H1 (cell line): ENCODE measurements at regions not wholly inside any gene's neighbourhood (a gene's known extent, or its start where the extent isn't known, plus 50 kb on each side); places are given as distances from the start of the nearest gene placed in this dataset.

Source experiments
- CTCF ChIA-PET: fragments of 300-600 bp; sonication (Branson Sonifier 250); formaldehyde crosslinking; loops from one replicate; lab custom pipeline; 2021; ENCODE audit not compliant: partially characterized antibody; lab: Charles Lee
- POLR2A ChIA-PET: fragments of 300-600 bp; sonication (Branson Sonifier 250); formaldehyde crosslinking; loops from one replicate; lab custom pipeline; 2021; ENCODE audit warnings: inconsistent platforms; ENCODE audit not compliant: partially characterized antibody; lab: Charles Lee
- DNase-seq, 2 experiments: peaks; one replicate each; pipeline versions ENCODE4 v3.0.0 to v3.0.0-alpha.2; 2010 to 2022; ENCODE audit warnings: low spot score in 2 of 2, low read depth in 1 of 2, mixed read lengths in 1 of 2
- FAIRE-seq: peaks from 2 replicates; lab custom pipeline; 2011; peaks lifted over from hg19 to GRCh38; lab: Jason Lieb, UNC
- H2AFZ ChIP-seq: 2 replicates; pipeline ENCODE4 v1.8.1; 2012; ENCODE audit warnings: low read length, inconsistent platforms
- H2AK5ac ChIP-seq: 2 replicates; pipeline ENCODE4 v1.6.1; 2013; ENCODE audit warnings: low read depth, low read length
- H2BK120ac ChIP-seq: replicated peaks from 2 replicates; pipeline ENCODE3; 2013; ENCODE audit warnings: low read depth, low read length, inconsistent platforms
- H2BK12ac ChIP-seq: 2 replicates; pipeline ENCODE4 v1.6.1; 2013; ENCODE audit warnings: low read depth, low read length
- H2BK15ac ChIP-seq: 2 replicates; pipeline ENCODE4 v1.6.1; 2013; ENCODE audit warnings: low read length
- H2BK20ac ChIP-seq: 2 replicates; pipeline ENCODE4 v1.6.1; 2013; ENCODE audit warnings: low read length
- H2BK5ac ChIP-seq: 2 replicates; pipeline ENCODE4 v1.6.1; 2013; ENCODE audit warnings: low read depth, low read length
- H3K14ac ChIP-seq: 2 replicates; pipeline ENCODE4 v1.6.1; 2013; ENCODE audit warnings: inconsistent platforms; ENCODE audit not compliant: insufficient read length
- H3K18ac ChIP-seq: 2 replicates; pipeline ENCODE4 v1.6.1; 2013; ENCODE audit warnings: low read length; ENCODE audit errors: extremely low read depth
- H3K23ac ChIP-seq: 2 replicates; pipeline ENCODE4 v1.6.1; 2013; ENCODE audit warnings: inconsistent platforms; ENCODE audit not compliant: insufficient read length
- H3K23me2 ChIP-seq: 2 replicates; pipeline ENCODE4 v1.6.1; 2013; ENCODE audit warnings: low read depth, low read length
- H3K27ac ChIP-seq: 2 replicates; pipeline ENCODE4 v1.6.1; 2011; ENCODE audit warnings: low read depth, low read length, inconsistent platforms
- H3K27me3 ChIP-seq, 4 experiments: replicated peaks in 1 of 4; 1 replicate in 1 of 4; 2 replicates in 3 of 4; pipeline versions ENCODE4 v1.6.1 to v1.8.1; 2011 to 2013; ENCODE audit warnings: low read length in 3 of 4, mild to moderate bottlenecking in 3 of 4, inconsistent platforms in 2 of 4, mixed read lengths in 2 of 4, moderate library complexity in 1 of 4; ENCODE audit not compliant: control insufficient read depth in 3 of 4, insufficient read depth in 3 of 4; ENCODE audit errors: extremely low read depth in 1 of 4
- H3K36me3 ChIP-seq, 4 experiments: 2 replicates each; pipeline versions ENCODE4 v1.6.1 to v1.8.1; 2011 to 2013; ENCODE audit warnings: mild to moderate bottlenecking in 4 of 4, low read length in 3 of 4, moderate library complexity in 2 of 4, control low read depth in 1 of 4, inconsistent platforms in 1 of 4; ENCODE audit not compliant: insufficient read depth in 4 of 4, control insufficient read depth in 2 of 4
- H3K4ac ChIP-seq: replicated peaks from 2 replicates; pipeline ENCODE3; 2013; ENCODE audit warnings: low read length, low read depth, mixed read lengths, inconsistent platforms; ENCODE audit not compliant: insufficient read length
- H3K4me1 ChIP-seq, 4 experiments: replicated peaks in 1 of 4; 1 replicate in 1 of 4; 2 replicates in 3 of 4; pipeline versions ENCODE4 v1.6.1 to v1.8.1; 2011 to 2013; ENCODE audit warnings: low read length in 3 of 4, inconsistent platforms in 2 of 4, mixed read lengths in 1 of 4; ENCODE audit not compliant: insufficient read depth in 4 of 4, control insufficient read depth in 3 of 4
- H3K4me2 ChIP-seq, 2 experiments: 2 replicates each; pipeline versions ENCODE4 v1.6.1 to v1.8.1; 2011 to 2013; ENCODE audit warnings: low read depth in 2 of 2, low read length in 2 of 2, control low read depth in 1 of 2, inconsistent platforms in 1 of 2, mild to moderate bottlenecking in 1 of 2; ENCODE audit not compliant: insufficient read depth in 1 of 2
- H3K4me3 ChIP-seq, 4 experiments: fragments of 200-600, 300-600 bp in 1 of 4; sonication (generic), shearing (Covaris generic), sonication (Bioruptor Twin) in 1 of 4; 2 replicates each; pipeline versions ENCODE4 v1.5.1 to v1.8.1; 2011 to 2016; ENCODE audit warnings: low read length in 4 of 4, low read depth in 3 of 4, control low read depth in 2 of 4, inconsistent platforms in 2 of 4, mild to moderate bottlenecking in 2 of 4, mixed read lengths in 1 of 4, moderate library complexity in 1 of 4; ENCODE audit not compliant: insufficient read depth in 2 of 4; ENCODE audit errors: extremely low read depth in 1 of 4
- H3K56ac ChIP-seq: replicated peaks from 2 replicates; pipeline ENCODE3; 2013; ENCODE audit warnings: low read depth, mild to moderate bottlenecking, mixed read lengths, low read length, inconsistent platforms; ENCODE audit not compliant: insufficient read length
- H3K79me1 ChIP-seq: 2 replicates; pipeline ENCODE4 v1.6.1; 2013; ENCODE audit warnings: low read depth, low read length, control low read depth
- H3K79me2 ChIP-seq, 2 experiments: 2 replicates each; pipeline versions ENCODE4 v1.6.1 to v1.8.1; 2012 to 2013; ENCODE audit warnings: low read length in 2 of 2, mild to moderate bottlenecking in 2 of 2, inconsistent platforms in 1 of 2; ENCODE audit not compliant: insufficient read depth in 2 of 2, control insufficient read depth in 1 of 2
- H3K9ac ChIP-seq, 4 experiments: replicated peaks in 1 of 4; 1 replicate in 1 of 4; 2 replicates in 3 of 4; pipeline versions ENCODE4 v1.6.1 to v1.8.1; 2011 to 2013; ENCODE audit warnings: low read depth in 3 of 4, low read length in 3 of 4, control low read depth in 2 of 4, mild to moderate bottlenecking in 2 of 4, moderate library complexity in 2 of 4, inconsistent platforms in 1 of 4; ENCODE audit errors: extremely low read depth in 1 of 4
- H3K9me3 ChIP-seq, 2 experiments: 2 replicates each; pipeline versions ENCODE4 v1.6.1 to v1.8.1; 2012 to 2013; ENCODE audit warnings: mild to moderate bottlenecking in 2 of 2, moderate library complexity in 2 of 2, control low read depth in 1 of 2, inconsistent platforms in 1 of 2, low read depth in 1 of 2, low read length in 1 of 2, mixed read lengths in 1 of 2; ENCODE audit not compliant: insufficient read depth in 2 of 2
- H4K20me1 ChIP-seq, 2 experiments: replicated peaks in 1 of 2; 2 replicates each; pipeline versions ENCODE3 to v1.8.1; 2011 to 2013; ENCODE audit warnings: inconsistent platforms in 2 of 2, low read length in 2 of 2, mild to moderate bottlenecking in 1 of 2; ENCODE audit not compliant: insufficient read depth in 2 of 2, control insufficient read depth in 1 of 2
- H4K5ac ChIP-seq: 2 replicates; pipeline ENCODE4 v1.6.1; 2013; ENCODE audit warnings: low read length, low read depth, mixed read lengths, inconsistent platforms; ENCODE audit not compliant: insufficient read length
- H4K8ac ChIP-seq: 2 replicates; pipeline ENCODE4 v1.8.0; 2013; ENCODE audit warnings: mild to moderate bottlenecking, moderate library complexity, low read length, inconsistent platforms; ENCODE audit not compliant: insufficient read depth; ENCODE audit errors: extremely low read depth
- H4K91ac ChIP-seq: replicated peaks from 2 replicates; pipeline ENCODE3; 2013; ENCODE audit warnings: low read length, mixed read lengths, inconsistent platforms; ENCODE audit not compliant: insufficient read length
- CEBPB ChIP-seq: IDR thresholded peaks from 2 replicates; pipeline ENCODE4 v1.6.1; 2012; ENCODE audit warnings: low read depth, low read length
- CHD2 ChIP-seq: IDR thresholded peaks from 2 replicates; pipeline ENCODE4 v1.6.1; 2012; ENCODE audit warnings: low read length, improper control_type of control experiment
- EZH2 ChIP-seq: fragments of 200-600 bp; sonication (generic); IDR thresholded peaks from 2 replicates; pipeline ENCODE4 v1.7.1; 2012; ENCODE audit warnings: low read depth, mild to moderate bottlenecking, moderate library complexity, low read length, inconsistent platforms; ENCODE audit not compliant: severe bottlenecking
- FOSL1 ChIP-seq: IDR thresholded peaks from 2 replicates; pipeline ENCODE4 v1.6.1; 2011; ENCODE audit warnings: mild to moderate bottlenecking, low read depth, low read length, moderate library complexity; ENCODE audit not compliant: insufficient read depth
- KDM1A ChIP-seq: fragments of 200-600, 300-600 bp; sonication (generic); IDR thresholded peaks from 2 replicates; pipeline ENCODE4 v1.7.1; 2016; ENCODE audit warnings: mild to moderate bottlenecking, low read length, borderline replicate concordance
- NANOG ChIP-seq: IDR thresholded peaks from 2 replicates; pipeline ENCODE4 v1.6.1; 2011; ENCODE audit warnings: low read length, low read depth, mild to moderate bottlenecking, inconsistent platforms; ENCODE audit not compliant: insufficient read depth, poor library complexity, severe bottlenecking
- NRF1 ChIP-seq: IDR thresholded peaks from 2 replicates; pipeline ENCODE4 v1.6.1; 2011; ENCODE audit warnings: mild to moderate bottlenecking, low read depth, low read length, improper control_type of control experiment
- POLR2A ChIP-seq, 2 experiments: IDR thresholded peaks; 1 replicate in 1 of 2; 2 replicates in 1 of 2; pipeline ENCODE4 v1.6.1; 2011; ENCODE audit warnings: low read depth in 2 of 2, low read length in 2 of 2, mild to moderate bottlenecking in 2 of 2; ENCODE audit errors: control extremely low read depth in 1 of 2
- RAD21 ChIP-seq, 2 experiments: IDR thresholded peaks in 1 of 2; conservative IDR thresholded peaks in 1 of 2; 2 replicates each; pipeline ENCODE4 v1.6.1; 2011; ENCODE audit warnings: low read depth in 2 of 2, low read length in 2 of 2, improper control_type of control experiment in 1 of 2, inconsistent platforms in 1 of 2, mild to moderate bottlenecking in 1 of 2, moderate library complexity in 1 of 2
- SP1 ChIP-seq: IDR thresholded peaks from 2 replicates; pipeline ENCODE4 v1.6.1; 2011; ENCODE audit warnings: low read depth, low read length
- TAF7 ChIP-seq: optimal IDR thresholded peaks from 2 replicates; pipeline ENCODE3; 2011; ENCODE audit warnings: low read depth, mild to moderate bottlenecking, inconsistent platforms, low read length, moderate library complexity, borderline replicate concordance
- WGBS, 2 experiments: shearing (Covaris generic) in 1 of 2; methylation state at CpG; one replicate each; pipeline versions ENCODE4 v1.1.6 to v1.1.7; 2013 to 2015; ENCODE audit warnings: low lambda C conversion rate in 2 of 2, mixed read lengths in 2 of 2, inconsistent platforms in 1 of 2, low coverage in 1 of 2, missing lambda C conversion rate in 1 of 2; ENCODE audit not compliant: insufficient replicate concordance in 2 of 2, insufficient coverage in 1 of 2, insufficient read length in 1 of 2; ENCODE audit errors: extremely low coverage in 1 of 2, missing lambda C conversion rate in 1 of 2; 5-methylcytosine and 5-hydroxymethylcytosine counted together

DNA sequence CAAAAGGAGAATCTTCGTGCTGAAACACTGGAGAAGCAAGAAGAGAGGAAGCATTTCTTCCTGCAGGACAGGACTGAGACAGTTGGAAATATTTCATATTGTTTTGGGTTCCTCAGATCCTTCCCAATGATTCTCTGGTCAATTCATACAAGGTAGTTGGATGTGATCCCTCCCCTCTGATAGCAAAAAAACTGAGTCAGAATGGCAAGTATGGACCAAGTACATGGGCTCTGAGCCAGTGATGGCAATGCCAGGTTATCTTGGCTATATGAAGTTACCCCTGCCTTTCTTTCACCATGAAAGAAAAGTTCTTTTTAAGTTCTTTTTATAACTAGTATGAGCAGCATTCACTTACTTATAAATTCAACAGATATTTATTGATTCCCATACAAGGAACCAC, 124.4 kb upstream of the PTPRZ1 start:
- FAIRE-seq, result no peak
- WGBS, 2 experiments, result 44% methylated on average over 1 of the region's 1 CpG; no CpG with 5 or more reads in 1 of the 2 experiments
- POLR2A ChIA-PET, result no interaction called here

More for the DNA sequence above, 124.4 kb upstream of the PTPRZ1 start:
- H3K4me2 ChIP-seq, result no peak overlapping the region
- H3K9me3 ChIP-seq, result no peaks in the 10 kb centered on the region
- no peak overlapping the region for H4K5ac ChIP-seq
- no peak overlapping the region for H3K18ac ChIP-seq
- no peak overlapping the region for H2BK20ac ChIP-seq
- no peak overlapping the region for H3K23ac ChIP-seq
- no peak overlapping the region for H3K14ac ChIP-seq
- H3K36me3 ChIP-seq, result no peaks in the 10 kb centered on the region
- no peaks in the 10 kb centered on the region for H3K79me2 ChIP-seq
- no peak overlapping the region for H3K4me3 ChIP-seq
- H4K91ac ChIP-seq, result no peak overlapping the region
- DNase-seq, result no peak
- H3K27ac ChIP-seq, result no peak overlapping the region
- H3K4me1 ChIP-seq, result peaks cover 0 to 3% (median 0%) of the 10 kb centered on the region in 4 experiments; a peak in 3 of 7 replicates
- H3K9ac ChIP-seq, result no peak overlapping the region
- H4K8ac ChIP-seq, result no peak overlapping the region
- TF ChIP-seq SP1 (no peak), TAF7 (no peak), KDM1A (no peak), CHD2 (no peak), EZH2 (no peak), NRF1 (no peak), CEBPB (no peak), POLR2A (IDR thresholded peaks at IDR 0.05; ENCODE audit: control extremely low read depth in 1 of 2, low read depth in 2 of 2, low read length in 2 of 2) (no peak), NANOG (no peak), FOSL1 (no peak), RAD21 (IDR thresholded peaks at IDR 0.05 in 1 of 2, conservative IDR thresholded peaks at IDR 0.05 in 1 of 2; ENCODE audit: low read depth in 2 of 2, low read length in 2 of 2) (no peak)
- H2BK120ac ChIP-seq, result no peak overlapping the region
- H3K79me1 ChIP-seq, result no peaks in the 10 kb centered on the region
- no peak overlapping the region for H2AFZ ChIP-seq
- no peak overlapping the region for H2BK5ac ChIP-seq
- H2AK5ac ChIP-seq, result no peak overlapping the region
- no peaks in the 10 kb centered on the region for H3K27me3 ChIP-seq
- H3K4ac ChIP-seq, result no peak overlapping the region
- CTCF ChIA-PET, result interaction anchor here (0.7 kb wide), 1 partner anchor 32 kb away, joined by 3 read pairs; no protein-coding TSS in a partner anchor
- H2BK12ac ChIP-seq, result no peak overlapping the region
- H4K20me1 ChIP-seq, result no peaks in the 10 kb centered on the region
- no peak overlapping the region for H2BK15ac ChIP-seq
- H3K56ac ChIP-seq, result no peak overlapping the region
- no peaks in the 10 kb centered on the region for H3K23me2 ChIP-seq
